ENCODE measurements at regions not wholly inside any gene's neighbourhood (a gene's known extent, or its start where the extent isn't known, plus 50 kb on each side); places are given as distances from the start of the nearest gene placed in this dataset.

- no peaks in the 10 kb centered on the region for H3K4me1 ChIP-seq
- no peaks in the 10 kb centered on the region for H3K27me3 ChIP-seq (replicated peaks in 1 of 7)
- H3K4me3 ChIP-seq: no peak overlapping the region
- WGBS, 5 donors: 46 to 56% (median 51%) methylated on average over 3 of the region's 3 CpGs
- DNase-seq: no peak
- no peak overlapping the region for H3K27ac ChIP-seq
- intact Hi-C loops (cut with DNase I; ENCODE audit: low total_unique reads): no loop called here
- no peaks in the 10 kb centered on the region for H3K36me3 ChIP-seq
- peaks cover 0 to 12% (median 0%) of the 10 kb centered on the region in 8 donors for H3K9me3 ChIP-seq
- TF ChIP-seq, protein P1, sequence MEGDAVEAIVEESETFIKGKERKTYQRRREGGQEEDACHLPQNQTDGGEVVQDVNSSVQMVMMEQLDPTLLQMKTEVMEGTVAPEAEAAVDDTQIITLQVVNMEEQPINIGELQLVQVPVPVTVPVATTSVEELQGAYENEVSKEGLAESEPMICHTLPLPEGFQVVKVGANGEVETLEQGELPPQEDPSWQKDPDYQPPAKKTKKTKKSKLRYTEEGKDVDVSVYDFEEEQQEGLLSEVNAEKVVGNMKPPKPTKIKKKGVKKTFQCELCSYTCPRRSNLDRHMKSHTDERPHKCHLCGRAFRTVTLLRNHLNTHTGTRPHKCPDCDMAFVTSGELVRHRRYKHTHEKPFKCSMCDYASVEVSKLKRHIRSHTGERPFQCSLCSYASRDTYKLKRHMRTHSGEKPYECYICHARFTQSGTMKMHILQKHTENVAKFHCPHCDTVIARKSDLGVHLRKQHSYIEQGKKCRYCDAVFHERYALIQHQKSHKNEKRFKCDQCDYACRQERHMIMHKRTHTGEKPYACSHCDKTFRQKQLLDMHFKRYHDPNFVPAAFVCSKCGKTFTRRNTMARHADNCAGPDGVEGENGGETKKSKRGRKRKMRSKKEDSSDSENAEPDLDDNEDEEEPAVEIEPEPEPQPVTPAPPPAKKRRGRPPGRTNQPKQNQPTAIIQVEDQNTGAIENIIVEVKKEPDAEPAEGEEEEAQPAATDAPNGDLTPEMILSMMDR (IDR thresholded peaks at IDR 0.05 in 8 of 11, conservative IDR thresholded peaks at IDR 0.05 in 3 of 11): no peak
- TF ChIP-seq POLR2A (IDR thresholded peaks at IDR 0.05): no peak
- no peak for TF ChIP-seq POLR2AphosphoS5 (IDR thresholded peaks at IDR 0.05)
Measured at GRCh38 chr7:156261581-156261980, 379.0 kb upstream of the RNF32 start.

DNA sequence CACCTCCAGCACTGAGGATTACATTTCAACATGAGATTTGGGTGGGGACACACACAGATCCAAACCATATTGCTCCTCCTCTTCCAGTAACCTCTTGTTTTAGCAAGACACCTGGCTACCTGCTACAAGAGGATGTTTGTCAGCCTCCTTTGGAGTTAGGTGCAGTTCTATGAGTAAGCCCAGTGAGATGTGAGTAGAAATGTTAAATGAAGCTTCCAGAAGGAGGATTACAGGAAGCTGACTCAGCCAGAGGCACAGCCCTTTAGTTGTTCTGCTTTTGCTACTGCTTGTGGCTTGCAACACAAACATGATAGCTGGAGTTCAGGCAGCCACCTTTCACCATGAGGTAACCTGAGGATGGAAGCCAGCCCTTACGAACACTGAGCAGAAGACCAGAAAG lies 382.7 kb upstream of the RNF32 start:
- no peaks in the 10 kb centered on the region for H3K36me3 ChIP-seq
- H3K27me3 ChIP-seq (replicated peaks in 1 of 7): peaks cover 0 to 5% (median 0%) of the 10 kb centered on the region in 7 donors
- H3K4me3 ChIP-seq: no peak overlapping the region
- TF ChIP-seq POLR2A (IDR thresholded peaks at IDR 0.05) (no peak), POLR2AphosphoS5 (IDR thresholded peaks at IDR 0.05) (no peak)
- TF ChIP-seq, protein P1 (IDR thresholded peaks at IDR 0.05 in 8 of 11, conservative IDR thresholded peaks at IDR 0.05 in 3 of 11): no peak
- H3K9me3 ChIP-seq: peaks cover 0 to 12% (median 0%) of the 10 kb centered on the region in 8 donors
- WGBS, 5 donors: 60 to 93% (median 80%) methylated on average over 1 of the region's 1 CpG
- H3K4me1 ChIP-seq: no peaks in the 10 kb centered on the region
- intact Hi-C loops (cut with DNase I; ENCODE audit: low total_unique reads): no loop called here
- DNase-seq: no peak
- no peak overlapping the region for H3K27ac ChIP-seq

DNA sequence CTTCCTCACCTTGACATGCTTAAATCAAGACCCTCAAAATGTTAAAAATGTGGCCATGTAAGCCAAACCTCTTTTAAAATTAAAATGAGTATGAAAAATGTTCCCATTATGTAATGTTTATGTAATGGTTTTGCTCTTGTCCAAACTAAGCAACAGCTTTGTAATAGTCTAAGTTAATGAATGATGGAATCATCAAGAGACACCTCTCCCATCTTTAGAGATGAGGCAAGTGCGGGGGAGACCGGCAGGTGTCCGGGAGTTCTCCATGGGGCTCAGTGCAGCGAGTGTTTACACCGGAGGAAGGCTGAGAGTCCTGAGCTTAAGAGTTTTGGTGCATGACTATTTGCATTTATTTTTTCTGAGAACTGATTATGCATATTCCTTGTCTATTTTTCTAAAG lies 384.9 kb upstream of the RNF32 start:
- H3K4me1 ChIP-seq: no peaks in the 10 kb centered on the region
- no peaks in the 10 kb centered on the region for H3K36me3 ChIP-seq
- peaks cover 0 to 12% (median 0%) of the 10 kb centered on the region in 8 donors for H3K9me3 ChIP-seq
- no peak for DNase-seq
- intact Hi-C loops (cut with DNase I; ENCODE audit: low total_unique reads): no loop called here
- 85 to 93% (median 89%) methylated on average over 5 of the region's 5 CpGs for WGBS, 5 donors
- TF ChIP-seq POLR2AphosphoS5 (IDR thresholded peaks at IDR 0.05): no peak
- H3K27ac ChIP-seq: no peak overlapping the region
- no peak overlapping the region for H3K4me3 ChIP-seq
- H3K27me3 ChIP-seq (replicated peaks in 1 of 7): peaks cover 0 to 10% (median 0%) of the 10 kb centered on the region in 7 donors

- WGBS, 5 donors: 81 to 90% (median 86%) methylated on average over 9 of the region's 9 CpGs
- no peak for DNase-seq
- peaks cover 0 to 25% (median 0%) of the 10 kb centered on the region in 7 donors for H3K27me3 ChIP-seq (replicated peaks in 1 of 7)
- intact Hi-C loops (cut with DNase I; ENCODE audit: low total_unique reads): no loop called here
- H3K9me3 ChIP-seq: no peaks in the 10 kb centered on the region
- TF ChIP-seq, protein P1 (IDR thresholded peaks at IDR 0.05 in 8 of 11, conservative IDR thresholded peaks at IDR 0.05 in 3 of 11): no peak
- TF ChIP-seq POLR2A (IDR thresholded peaks at IDR 0.05) (no peak), POLR2AphosphoS5 (IDR thresholded peaks at IDR 0.05) (no peak)
- no peak overlapping the region for H3K27ac ChIP-seq
- H3K4me1 ChIP-seq: no peaks in the 10 kb centered on the region
- H3K36me3 ChIP-seq: no peaks in the 10 kb centered on the region
- H3K4me3 ChIP-seq: no peak overlapping the region
Measured at GRCh38 chr7:156251861-156252260, 388.7 kb upstream of the RNF32 start.

GRCh38 chr7:156240532-156240931 lies 400.0 kb upstream of the RNF32 start:
- Histone ChIP-seq H3K27me3 (replicated peaks in 1 of 7) (no peaks in the 10 kb centered on the region), H3K9me3 (no peaks in the 10 kb centered on the region), H3K36me3 (no peaks in the 10 kb centered on the region), H3K4me3 (no peak overlapping the region), H3K27ac (no peak overlapping the region), H3K4me1 (no peaks in the 10 kb centered on the region)
- DNase-seq: no peak
- intact Hi-C loops (cut with DNase I; ENCODE audit: low total_unique reads): no loop called here
- no peak for TF ChIP-seq POLR2AphosphoS5 (IDR thresholded peaks at IDR 0.05)
- TF ChIP-seq POLR2A (IDR thresholded peaks at IDR 0.05): no peak
- TF ChIP-seq, protein P1 (IDR thresholded peaks at IDR 0.05 in 8 of 11, conservative IDR thresholded peaks at IDR 0.05 in 3 of 11): no peak
